ENCODE measurements at regions not wholly inside any gene's neighbourhood (a gene's known extent, or its start where the extent isn't known, plus 50 kb on each side); places are given as distances from the start of the nearest gene placed in this dataset.
A peak's percentile ranks its signal among the peaks of the same experiment; 100 is the strongest.

DNA sequence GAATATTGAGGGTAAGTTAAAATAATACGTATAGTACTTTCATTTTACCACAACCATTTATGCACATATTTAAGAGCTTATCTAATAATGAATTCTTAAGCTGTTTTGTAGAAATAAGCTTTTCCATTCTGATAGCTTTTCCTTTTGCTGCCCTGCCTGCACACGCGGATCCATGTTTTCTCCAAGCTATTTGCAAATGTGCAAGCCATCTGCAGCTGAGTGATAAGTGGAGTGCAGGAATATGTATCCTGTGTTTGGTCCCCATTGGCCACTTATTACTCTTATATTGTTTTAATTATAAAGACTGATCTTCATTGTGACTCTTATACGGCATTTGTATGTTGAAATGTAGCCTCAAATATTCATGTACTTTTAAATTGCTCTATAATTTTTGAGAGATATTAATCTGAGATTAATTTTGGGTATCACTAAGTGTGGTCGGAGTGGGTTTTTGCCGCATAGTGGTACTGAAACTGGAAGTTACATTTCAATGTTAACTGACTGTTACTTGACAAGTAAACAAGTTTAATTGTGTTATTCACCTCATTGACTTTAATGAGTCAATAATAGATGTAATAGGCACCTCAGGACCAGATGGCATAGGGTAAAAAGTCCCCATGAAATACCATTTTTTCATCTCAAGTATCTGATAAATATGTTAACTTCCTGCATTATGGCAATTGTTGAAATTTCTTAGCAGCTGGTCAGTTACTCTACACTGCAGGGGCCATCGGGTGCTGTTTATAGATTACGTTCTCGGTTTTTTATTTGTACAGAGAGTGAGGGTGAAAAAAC lies 1567.4 kb downstream of the EFNB2 start:
- Histone ChIP-seq H3K4me3 (ENCODE audit: low read depth in 1 of 5, low read length in 5 of 5) (peak overlapping the region in 1 of 5 donors; percentile 23), H3K9ac (ENCODE audit: low read length in 5 of 5) (no peak overlapping the region), H3K27ac (ENCODE audit: low read depth, low read length) (no peak overlapping the region), H3K27me3 (ENCODE audit: control insufficient read depth in 5 of 5, insufficient read depth in 4 of 5, low read length in 5 of 5) (no peaks in the 10 kb centered on the region), H3K4me1 (ENCODE audit: control insufficient read depth in 5 of 5, insufficient read depth in 5 of 5, low read length in 5 of 5) (no peaks in the 10 kb centered on the region), H3K36me3 (ENCODE audit: control insufficient read depth in 5 of 5, insufficient read depth in 5 of 5, low read length in 5 of 5) (no peaks in the 10 kb centered on the region), H3K9me3 (ENCODE audit: control insufficient read depth in 5 of 5, low read length in 5 of 5) (no peaks in the 10 kb centered on the region)

DNA sequence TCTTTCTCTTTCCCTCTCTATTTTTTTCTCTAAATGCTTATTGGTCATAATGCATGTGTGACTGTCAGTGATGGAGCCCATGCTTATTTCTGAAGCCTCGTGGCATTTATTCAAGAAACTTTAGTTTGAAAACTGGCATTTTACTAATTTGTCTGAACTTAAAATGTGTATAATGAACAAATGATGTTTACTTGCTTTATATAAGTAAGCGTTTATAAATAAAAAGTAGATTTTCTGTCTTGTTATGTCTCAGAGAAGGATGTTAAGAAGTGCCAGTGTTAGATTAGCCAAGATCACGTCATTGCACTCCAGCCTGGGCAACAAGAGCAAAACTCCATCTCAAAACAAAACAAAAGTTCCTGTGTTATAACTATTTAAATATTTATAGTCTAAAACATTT lies 1568.1 kb downstream of the EFNB2 start:
- Histone ChIP-seq H3K27me3 (ENCODE audit: control insufficient read depth in 5 of 5, insufficient read depth in 4 of 5, low read length in 5 of 5) (no peaks in the 10 kb centered on the region), H3K4me1 (ENCODE audit: control insufficient read depth in 5 of 5, insufficient read depth in 5 of 5, low read length in 5 of 5) (no peaks in the 10 kb centered on the region), H3K4me3 (ENCODE audit: low read depth in 1 of 5, low read length in 5 of 5) (peak overlapping the region in 1 of 5 donors; percentile 23), H3K9ac (ENCODE audit: low read length in 5 of 5) (no peak overlapping the region), H3K36me3 (ENCODE audit: control insufficient read depth in 5 of 5, insufficient read depth in 5 of 5, low read length in 5 of 5) (no peaks in the 10 kb centered on the region), H3K9me3 (ENCODE audit: control insufficient read depth in 5 of 5, low read length in 5 of 5) (no peaks in the 10 kb centered on the region), H3K27ac (ENCODE audit: low read depth, low read length) (no peak overlapping the region)

DNA sequence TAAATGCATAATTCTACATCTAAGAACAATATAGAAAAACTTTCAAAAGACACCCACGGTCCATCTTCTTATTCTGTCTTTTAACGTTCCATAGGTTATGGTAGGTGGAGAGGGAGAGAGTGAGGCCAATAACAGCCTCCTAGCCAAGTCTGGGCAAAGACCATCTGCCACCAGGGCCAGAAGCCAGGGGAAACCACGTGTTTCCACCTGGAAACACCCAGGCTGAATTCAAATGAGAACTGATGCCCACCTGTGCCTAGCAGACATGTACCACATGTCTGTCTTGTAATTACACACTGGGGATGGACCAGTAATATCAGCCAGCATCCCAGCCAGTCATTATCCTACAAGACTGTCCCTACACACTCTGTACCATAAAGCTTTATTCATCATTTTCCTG lies 1573.1 kb downstream of the EFNB2 start:
- no peak overlapping the region for H3K27ac ChIP-seq (ENCODE audit: low read depth, low read length)
- no peaks in the 10 kb centered on the region for H3K36me3 ChIP-seq (ENCODE audit: control insufficient read depth in 5 of 5, insufficient read depth in 5 of 5, low read length in 5 of 5)

DNA sequence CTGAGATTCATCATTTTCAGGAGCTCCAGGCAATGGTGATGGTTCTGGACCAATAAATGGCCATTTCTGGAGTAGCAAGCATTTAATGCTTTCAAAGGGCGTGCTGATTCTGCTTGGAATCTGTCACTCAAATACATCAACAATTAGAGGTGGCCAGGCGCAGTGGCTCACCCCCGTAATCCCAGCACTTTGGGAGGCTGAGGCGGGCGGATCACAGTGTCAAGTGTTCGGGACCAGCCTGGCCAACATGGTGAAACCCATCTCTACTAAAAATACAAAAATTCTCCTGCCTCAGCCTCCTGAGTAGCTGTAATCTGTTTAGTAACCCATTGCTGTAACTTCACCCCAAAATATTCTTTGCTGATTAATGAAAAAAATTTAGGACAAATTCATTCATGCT lies 1574.2 kb downstream of the EFNB2 start:
- H3K4me1 ChIP-seq (ENCODE audit: control insufficient read depth in 5 of 5, insufficient read depth in 5 of 5, low read length in 5 of 5), result no peaks in the 10 kb centered on the region
- H3K9ac ChIP-seq (ENCODE audit: low read length in 5 of 5), result no peak overlapping the region
- H3K27ac ChIP-seq (ENCODE audit: low read depth, low read length), result no peak overlapping the region
- no peaks in the 10 kb centered on the region for H3K9me3 ChIP-seq (ENCODE audit: control insufficient read depth in 5 of 5, low read length in 5 of 5)
- H3K27me3 ChIP-seq (ENCODE audit: control insufficient read depth in 5 of 5, insufficient read depth in 4 of 5, low read length in 5 of 5), result no peaks in the 10 kb centered on the region
- no peak overlapping the region for H3K4me3 ChIP-seq (ENCODE audit: low read depth in 1 of 5, low read length in 5 of 5)
- H3K36me3 ChIP-seq (ENCODE audit: control insufficient read depth in 5 of 5, insufficient read depth in 5 of 5, low read length in 5 of 5), result no peaks in the 10 kb centered on the region

More for the DNA sequence above, 1573.1 kb downstream of the EFNB2 start:
- Histone ChIP-seq H3K9me3 (ENCODE audit: control insufficient read depth in 5 of 5, low read length in 5 of 5) (no peaks in the 10 kb centered on the region), H3K4me3 (ENCODE audit: low read depth in 1 of 5, low read length in 5 of 5) (no peak overlapping the region), H3K27me3 (ENCODE audit: control insufficient read depth in 5 of 5, insufficient read depth in 4 of 5, low read length in 5 of 5) (no peaks in the 10 kb centered on the region), H3K4me1 (ENCODE audit: control insufficient read depth in 5 of 5, insufficient read depth in 5 of 5, low read length in 5 of 5) (no peaks in the 10 kb centered on the region), H3K9ac (ENCODE audit: low read length in 5 of 5) (no peak overlapping the region)

DNA sequence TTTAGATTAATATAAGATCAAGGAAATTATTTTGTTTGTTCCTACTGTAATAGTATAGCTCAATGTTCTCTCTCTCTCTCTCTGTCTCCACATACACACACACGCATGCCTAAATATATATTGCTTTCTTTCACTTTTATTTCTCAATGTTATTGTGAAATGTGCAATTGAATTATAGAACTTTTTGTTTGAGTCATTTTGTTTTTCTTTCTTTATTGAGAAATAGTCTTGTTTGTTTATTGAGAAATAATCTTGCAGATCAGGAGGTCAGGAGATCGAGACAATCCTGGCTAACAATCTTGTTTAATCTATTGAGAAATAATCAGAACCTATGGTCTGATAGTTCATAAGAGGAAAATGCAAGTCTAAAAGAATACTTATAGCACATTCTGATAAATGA lies 1581.3 kb downstream of the EFNB2 start:
- H3K4me3 ChIP-seq (ENCODE audit: low read depth in 1 of 5, low read length in 5 of 5), result no peak overlapping the region
- no peaks in the 10 kb centered on the region for H3K36me3 ChIP-seq (ENCODE audit: control insufficient read depth in 5 of 5, insufficient read depth in 5 of 5, low read length in 5 of 5)
- no peak overlapping the region for H3K27ac ChIP-seq (ENCODE audit: low read depth, low read length)
- no peak overlapping the region for H3K9ac ChIP-seq (ENCODE audit: low read length in 5 of 5)
- H3K4me1 ChIP-seq (ENCODE audit: control insufficient read depth in 5 of 5, insufficient read depth in 5 of 5, low read length in 5 of 5), result peaks cover 0 to 11% (median 5%) of the 10 kb centered on the region in 5 donors
- no peaks in the 10 kb centered on the region for H3K27me3 ChIP-seq (ENCODE audit: control insufficient read depth in 5 of 5, insufficient read depth in 4 of 5, low read length in 5 of 5)
- no peaks in the 10 kb centered on the region for H3K9me3 ChIP-seq (ENCODE audit: control insufficient read depth in 5 of 5, low read length in 5 of 5)

DNA sequence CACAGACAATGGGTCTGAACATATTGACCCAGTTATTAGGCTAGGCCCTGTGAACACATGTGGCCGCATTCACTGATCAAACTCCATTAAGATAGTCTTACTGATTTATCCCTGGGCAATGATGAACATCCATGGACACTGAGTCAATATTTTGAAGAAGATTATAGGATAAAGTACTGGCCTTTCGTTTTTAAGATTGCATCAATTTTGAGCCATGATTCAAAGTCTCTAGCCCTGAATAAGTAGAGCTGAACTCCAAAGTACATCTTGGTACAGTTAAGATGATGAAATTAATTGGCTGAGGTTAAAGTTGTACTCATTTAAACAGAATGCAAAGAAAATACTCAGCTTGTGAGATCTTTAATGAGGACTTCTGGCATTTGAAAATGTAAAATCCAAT lies 1581.9 kb downstream of the EFNB2 start:
- Histone ChIP-seq H3K9ac (ENCODE audit: low read length in 5 of 5) (no peak overlapping the region), H3K27me3 (ENCODE audit: control insufficient read depth in 5 of 5, insufficient read depth in 4 of 5, low read length in 5 of 5) (no peaks in the 10 kb centered on the region), H3K4me1 (ENCODE audit: control insufficient read depth in 5 of 5, insufficient read depth in 5 of 5, low read length in 5 of 5) (peaks cover 0 to 11% (median 5%) of the 10 kb centered on the region in 5 donors), H3K27ac (ENCODE audit: low read depth, low read length) (no peak overlapping the region), H3K4me3 (ENCODE audit: low read depth in 1 of 5, low read length in 5 of 5) (no peak overlapping the region), H3K9me3 (ENCODE audit: control insufficient read depth in 5 of 5, low read length in 5 of 5) (no peaks in the 10 kb centered on the region), H3K36me3 (ENCODE audit: control insufficient read depth in 5 of 5, insufficient read depth in 5 of 5, low read length in 5 of 5) (no peaks in the 10 kb centered on the region)

DNA sequence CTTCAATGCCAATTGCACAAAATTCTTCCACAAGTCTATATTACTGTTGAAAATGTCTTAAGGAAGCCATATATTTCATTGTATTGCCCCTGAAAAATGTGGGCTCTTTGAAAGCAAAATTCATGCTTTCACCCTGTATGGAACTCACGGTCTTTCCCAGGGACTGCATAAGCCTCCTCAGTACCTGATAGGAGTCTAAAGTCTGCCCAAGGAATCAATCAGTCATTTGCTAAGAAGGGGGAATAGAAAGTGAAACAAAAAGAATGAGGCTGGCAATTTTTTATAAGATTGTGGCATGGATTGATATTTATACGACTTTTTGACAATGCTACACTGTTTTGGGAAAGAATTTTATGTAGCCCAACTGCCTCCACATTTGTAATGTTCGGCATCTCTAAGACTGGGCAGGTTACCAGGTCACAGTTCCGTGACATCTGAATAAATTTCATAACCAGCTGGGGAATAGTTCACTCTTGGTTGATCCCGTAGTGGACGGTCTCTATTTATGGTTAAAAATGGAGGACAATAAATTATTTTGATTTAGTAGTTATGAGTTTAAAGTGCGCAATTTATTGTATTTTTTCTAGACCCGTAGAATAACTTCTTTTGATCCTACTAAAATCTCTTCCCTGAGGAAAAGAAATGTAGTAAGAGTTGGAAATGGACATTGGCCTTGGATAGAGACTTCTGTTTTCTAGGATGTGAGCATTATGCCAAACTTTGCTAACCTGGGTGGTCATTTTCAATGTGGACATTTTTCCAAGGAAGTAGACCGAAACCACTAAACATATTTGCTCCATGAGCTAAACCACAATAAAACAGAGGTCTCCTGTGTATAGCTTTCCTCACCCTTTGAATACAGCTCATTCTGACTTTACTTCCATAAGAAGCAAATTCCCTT lies 1585.4 kb downstream of the EFNB2 start:
- Histone ChIP-seq H3K27ac (ENCODE audit: low read depth, low read length) (no peak overlapping the region), H3K9me3 (ENCODE audit: control insufficient read depth in 5 of 5, low read length in 5 of 5) (no peaks in the 10 kb centered on the region), H3K4me3 (ENCODE audit: low read depth in 1 of 5, low read length in 5 of 5) (peak overlapping the region; percentile 16 to 55 (median 50)), H3K27me3 (ENCODE audit: control insufficient read depth in 5 of 5, insufficient read depth in 4 of 5, low read length in 5 of 5) (no peaks in the 10 kb centered on the region), H3K4me1 (ENCODE audit: control insufficient read depth in 5 of 5, insufficient read depth in 5 of 5, low read length in 5 of 5) (peaks cover 0 to 11% (median 5%) of the 10 kb centered on the region in 5 donors), H3K36me3 (ENCODE audit: control insufficient read depth in 5 of 5, insufficient read depth in 5 of 5, low read length in 5 of 5) (no peaks in the 10 kb centered on the region), H3K9ac (ENCODE audit: low read length in 5 of 5) (no peak overlapping the region)

DNA sequence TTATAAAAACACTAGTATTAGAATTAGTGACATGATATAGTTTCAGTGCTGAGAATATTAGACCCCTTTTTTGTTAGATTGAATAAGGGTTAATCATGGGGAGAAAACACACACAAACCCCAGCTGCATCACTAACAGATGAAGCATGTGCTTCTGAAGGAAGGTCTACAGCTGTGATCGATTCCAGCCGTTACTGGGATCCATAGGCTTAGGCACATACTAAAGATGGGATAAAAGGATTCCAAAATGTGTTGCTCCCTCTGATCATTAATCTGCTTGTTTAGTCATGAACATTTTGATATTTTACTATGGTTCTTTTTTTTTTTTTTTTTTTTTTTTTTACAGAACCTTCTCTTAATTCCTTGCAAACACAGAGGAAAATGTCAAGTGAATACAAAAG lies 1591.3 kb downstream of the EFNB2 start:
- H3K27me3 ChIP-seq (ENCODE audit: control insufficient read depth in 5 of 5, insufficient read depth in 4 of 5, low read length in 5 of 5), result no peaks in the 10 kb centered on the region
- H3K9ac ChIP-seq (ENCODE audit: low read length in 5 of 5), result no peak overlapping the region
- H3K27ac ChIP-seq (ENCODE audit: low read depth, low read length), result no peak overlapping the region
- no peak overlapping the region for H3K4me3 ChIP-seq (ENCODE audit: low read depth in 1 of 5, low read length in 5 of 5)
- no peaks in the 10 kb centered on the region for H3K36me3 ChIP-seq (ENCODE audit: control insufficient read depth in 5 of 5, insufficient read depth in 5 of 5, low read length in 5 of 5)
- H3K9me3 ChIP-seq (ENCODE audit: control insufficient read depth in 5 of 5, low read length in 5 of 5), result no peaks in the 10 kb centered on the region
- H3K4me1 ChIP-seq (ENCODE audit: control insufficient read depth in 5 of 5, insufficient read depth in 5 of 5, low read length in 5 of 5), result no peaks in the 10 kb centered on the region

DNA sequence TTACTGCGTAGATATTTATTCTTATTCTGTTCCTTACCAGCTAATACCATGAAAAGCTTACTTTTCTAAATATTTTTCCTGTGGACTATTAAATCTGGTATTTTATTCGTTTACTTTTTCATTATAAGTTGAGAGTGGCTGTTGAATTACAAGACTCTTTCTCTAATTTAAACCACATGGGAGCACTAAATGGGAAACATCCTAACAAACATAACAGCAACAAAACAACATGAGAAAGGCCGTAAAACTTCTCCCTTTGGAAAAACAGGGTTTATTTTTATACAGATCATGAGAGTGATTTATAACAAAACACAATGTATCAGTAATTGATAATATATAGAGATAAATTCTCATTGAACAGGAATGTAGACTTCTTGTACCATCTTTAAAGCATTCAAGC lies 1592.1 kb downstream of the EFNB2 start:
- Histone ChIP-seq H3K4me1 (ENCODE audit: control insufficient read depth in 5 of 5, insufficient read depth in 5 of 5, low read length in 5 of 5) (no peaks in the 10 kb centered on the region), H3K36me3 (ENCODE audit: control insufficient read depth in 5 of 5, insufficient read depth in 5 of 5, low read length in 5 of 5) (no peaks in the 10 kb centered on the region), H3K4me3 (ENCODE audit: low read depth in 1 of 5, low read length in 5 of 5) (no peak overlapping the region), H3K9me3 (ENCODE audit: control insufficient read depth in 5 of 5, low read length in 5 of 5) (no peaks in the 10 kb centered on the region), H3K9ac (ENCODE audit: low read length in 5 of 5) (no peak overlapping the region), H3K27ac (ENCODE audit: low read depth, low read length) (no peak overlapping the region), H3K27me3 (ENCODE audit: control insufficient read depth in 5 of 5, insufficient read depth in 4 of 5, low read length in 5 of 5) (no peaks in the 10 kb centered on the region)

DNA sequence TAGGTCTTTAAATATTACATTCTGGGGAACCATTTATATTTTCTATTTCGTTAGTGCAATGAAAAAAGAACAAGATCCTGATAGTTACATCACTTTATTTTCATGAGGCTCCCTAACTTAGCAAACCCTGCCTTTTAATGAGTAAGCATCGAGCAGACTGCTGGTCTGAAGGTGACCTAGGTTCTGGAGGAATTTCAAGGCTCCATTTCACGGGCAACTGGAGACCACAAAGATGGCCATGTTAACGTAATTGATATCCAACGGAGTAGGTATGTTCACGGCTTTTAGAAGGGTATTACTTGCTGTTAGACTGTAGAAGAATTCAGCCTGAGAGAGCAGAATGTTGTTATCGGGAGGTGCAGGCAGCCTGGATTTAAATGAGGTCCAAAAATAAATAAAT lies 1597.6 kb downstream of the EFNB2 start:
- no peaks in the 10 kb centered on the region for H3K36me3 ChIP-seq (ENCODE audit: control insufficient read depth in 5 of 5, insufficient read depth in 5 of 5, low read length in 5 of 5)
- H3K4me3 ChIP-seq (ENCODE audit: low read depth in 1 of 5, low read length in 5 of 5), result no peak overlapping the region
- H3K27me3 ChIP-seq (ENCODE audit: control insufficient read depth in 5 of 5, insufficient read depth in 4 of 5, low read length in 5 of 5), result no peaks in the 10 kb centered on the region
- H3K27ac ChIP-seq (ENCODE audit: low read depth, low read length), result no peak overlapping the region
- H3K9me3 ChIP-seq (ENCODE audit: control insufficient read depth in 5 of 5, low read length in 5 of 5), result no peaks in the 10 kb centered on the region
- no peaks in the 10 kb centered on the region for H3K4me1 ChIP-seq (ENCODE audit: control insufficient read depth in 5 of 5, insufficient read depth in 5 of 5, low read length in 5 of 5)
- H3K9ac ChIP-seq (ENCODE audit: low read length in 5 of 5), result no peak overlapping the region

All from subcutaneous abdominal adipose tissue (tissue), 5 donors.